NOMO-1 (cell line): ENCODE measurements at regions not wholly inside any gene's neighbourhood (a gene's known extent, or its start where the extent isn't known, plus 50 kb on each side); places are given as distances from the start of the nearest gene placed in this dataset.

ENCODE experiments used
- DNase-seq, 2 experiments: peaks; one replicate each; lab custom pipeline; 2025; ENCODE audit not compliant: unreplicated experiment in 2 of 2; lab: John Stamatoyannopoulos, UW

DNA sequence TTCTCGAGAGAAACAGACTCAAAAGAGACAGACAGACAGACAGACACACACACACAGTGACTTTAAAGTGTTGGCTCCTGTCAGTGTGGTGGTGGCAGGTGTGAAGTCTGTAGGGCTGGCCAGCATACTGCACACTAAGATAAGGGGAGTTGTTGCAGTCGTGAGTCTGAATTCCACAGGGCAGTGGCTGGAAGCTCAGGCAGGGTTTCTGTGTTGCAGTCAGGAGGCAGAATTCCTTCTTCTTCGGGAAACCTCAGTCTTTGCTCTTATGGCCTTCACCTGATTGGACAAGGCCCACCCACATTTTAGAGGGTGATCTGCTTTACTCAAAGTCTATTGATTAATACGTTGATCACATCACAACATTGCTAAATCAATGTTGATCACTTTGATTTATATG lies 478.4 kb upstream of the HS6ST1 start:
- no peak for DNase-seq

DNA sequence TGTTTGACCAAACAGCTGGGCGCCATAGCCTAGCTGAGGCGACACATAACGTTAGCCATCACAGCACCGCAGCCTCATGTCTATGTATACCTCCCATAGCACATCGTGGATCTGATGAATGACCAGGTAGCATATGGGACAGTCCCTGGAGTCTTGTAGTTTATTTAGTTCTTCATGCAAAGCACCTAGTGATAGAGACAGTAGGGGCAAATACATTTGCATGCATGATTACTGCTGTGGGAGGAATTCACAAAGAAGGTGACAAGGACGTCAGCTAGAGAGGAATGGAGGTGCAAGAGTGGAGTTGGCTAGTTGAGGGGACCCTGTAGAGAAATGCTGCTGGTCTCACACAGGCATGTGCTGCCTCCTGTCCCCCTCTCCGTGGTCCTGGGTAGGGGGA lies 478.9 kb upstream of the HS6ST1 start:
- no peak for DNase-seq

DNA sequence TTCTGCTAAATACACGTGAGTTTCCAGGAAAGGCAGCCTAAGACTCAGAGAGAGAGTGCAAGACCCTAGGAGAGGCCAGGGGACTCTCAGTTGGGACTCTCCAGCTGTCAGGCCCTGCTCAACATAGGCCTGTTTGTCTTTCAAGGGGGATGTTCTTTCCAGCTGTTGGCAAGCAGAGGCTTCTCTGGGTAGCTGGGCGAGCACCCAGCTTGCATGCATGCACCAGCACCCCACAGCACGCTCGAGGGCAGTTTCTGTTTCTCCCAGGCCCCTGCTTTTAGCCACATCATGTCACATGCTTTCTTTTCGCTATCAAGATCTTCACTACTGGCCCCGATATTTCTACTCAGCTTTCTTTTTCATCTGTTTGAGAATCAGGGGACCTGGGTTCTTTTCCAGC lies 479.3 kb upstream of the HS6ST1 start:
- DNase-seq, result no peak

DNA sequence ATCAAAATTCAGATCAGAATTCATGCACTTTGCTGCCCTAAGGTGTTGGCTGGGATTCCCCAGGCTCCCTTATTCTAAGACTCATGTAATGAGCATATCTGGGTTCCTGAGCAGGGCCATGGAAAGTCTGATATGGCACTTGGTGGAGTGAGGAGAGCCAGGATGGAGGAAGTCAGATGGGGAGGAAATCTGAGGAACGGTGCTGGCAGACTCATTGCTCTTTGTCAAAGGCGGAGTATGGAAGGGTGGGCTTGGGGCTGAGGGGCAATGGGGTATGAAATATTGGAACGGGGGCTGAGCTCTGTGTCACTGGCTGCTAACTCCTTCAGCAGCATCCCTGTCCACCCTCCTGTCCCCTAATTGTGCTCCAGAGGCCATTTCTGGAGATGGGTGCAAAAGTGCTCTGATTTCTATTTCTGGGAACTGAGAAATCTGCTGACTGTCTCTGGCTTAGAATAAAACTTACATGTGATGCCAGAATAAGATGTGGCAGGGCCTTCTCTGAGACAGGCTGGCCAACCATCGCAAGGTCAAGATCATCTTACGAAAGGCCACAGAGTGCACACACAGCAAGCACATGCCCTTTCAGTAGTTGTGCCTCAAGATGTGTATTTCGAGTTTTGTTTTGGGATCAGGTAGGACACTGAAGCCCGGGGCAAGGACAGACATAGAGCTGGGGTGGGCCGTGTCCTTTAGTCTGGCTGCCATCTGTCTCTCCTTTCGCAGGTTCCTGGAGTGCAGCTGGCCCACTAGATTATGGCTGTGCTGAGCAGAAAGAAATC lies 480.0 kb upstream of the HS6ST1 start:
- no peak for DNase-seq

DNA sequence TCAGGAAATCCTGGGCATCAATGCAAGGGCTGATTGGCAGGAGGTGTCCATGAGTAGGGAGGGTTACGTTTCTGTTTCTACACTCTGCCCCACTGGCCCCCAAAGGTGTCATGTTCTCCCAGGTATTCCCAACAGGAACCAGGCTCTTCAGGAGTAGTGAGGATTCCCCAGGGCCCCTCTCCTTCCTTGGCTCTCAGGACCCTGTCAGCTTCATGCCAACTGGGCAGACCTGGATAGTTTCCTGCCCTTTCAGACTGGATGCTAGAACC lies 480.6 kb upstream of the HS6ST1 start:
- no peak for DNase-seq

DNA sequence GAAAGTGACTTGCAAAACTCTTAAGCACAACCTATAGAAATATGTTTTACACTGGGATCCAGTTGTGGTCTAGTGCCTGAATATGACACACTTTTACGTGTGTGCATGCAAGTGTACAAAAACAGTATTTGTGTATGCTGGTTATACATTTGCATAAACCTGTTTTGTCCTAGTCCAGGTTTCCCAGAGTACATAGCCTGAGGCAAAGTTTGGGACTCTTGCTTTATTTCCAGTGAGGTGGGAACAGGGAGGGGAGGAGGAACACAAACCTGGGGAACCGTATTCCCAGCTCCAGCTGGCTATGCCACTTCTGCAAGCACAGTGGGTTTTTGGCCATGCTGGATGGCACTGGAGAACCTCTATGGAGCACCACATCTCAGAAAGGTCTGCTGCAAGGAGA lies 481.1 kb upstream of the HS6ST1 start:
- DNase-seq, result no peak

DNA sequence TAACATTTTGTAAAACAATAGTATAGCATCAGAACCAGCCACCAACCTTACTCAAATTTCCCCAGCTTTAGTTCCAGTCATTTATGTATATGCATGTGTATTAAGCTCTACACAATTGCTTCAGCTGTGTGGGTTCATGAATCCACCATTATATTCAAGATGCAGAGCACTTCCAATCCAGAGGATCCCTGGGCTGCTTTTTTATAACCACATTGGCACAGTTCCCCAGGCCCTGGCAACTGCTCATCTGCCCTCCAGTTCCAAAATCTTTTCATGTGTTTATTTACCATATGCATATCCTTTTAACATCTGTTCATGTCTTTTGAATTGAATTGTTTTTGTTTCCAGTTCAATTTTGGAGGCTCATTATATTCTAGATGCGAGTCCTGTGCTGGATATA lies 482.9 kb upstream of the HS6ST1 start:
- no peak for DNase-seq

DNA sequence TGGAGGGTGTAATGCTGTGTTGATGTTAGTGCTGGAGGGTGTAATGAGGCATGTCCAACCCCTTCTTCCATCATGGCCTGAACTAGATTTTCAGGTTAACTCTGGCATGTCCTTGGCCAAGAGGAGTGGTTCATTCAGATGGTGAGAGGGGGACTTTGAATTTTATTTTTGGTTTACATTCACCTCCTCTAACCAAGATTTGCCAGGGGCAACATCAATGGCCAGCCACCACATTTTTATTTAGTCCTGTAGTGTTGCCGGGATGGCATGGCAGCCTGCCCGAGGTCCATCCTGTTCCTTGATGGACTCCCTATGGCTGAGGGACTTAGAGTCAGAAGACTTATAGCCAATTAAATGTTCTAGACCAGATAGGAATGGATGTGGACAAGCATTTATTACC lies 484.6 kb upstream of the HS6ST1 start:
- no peak for DNase-seq

DNA sequence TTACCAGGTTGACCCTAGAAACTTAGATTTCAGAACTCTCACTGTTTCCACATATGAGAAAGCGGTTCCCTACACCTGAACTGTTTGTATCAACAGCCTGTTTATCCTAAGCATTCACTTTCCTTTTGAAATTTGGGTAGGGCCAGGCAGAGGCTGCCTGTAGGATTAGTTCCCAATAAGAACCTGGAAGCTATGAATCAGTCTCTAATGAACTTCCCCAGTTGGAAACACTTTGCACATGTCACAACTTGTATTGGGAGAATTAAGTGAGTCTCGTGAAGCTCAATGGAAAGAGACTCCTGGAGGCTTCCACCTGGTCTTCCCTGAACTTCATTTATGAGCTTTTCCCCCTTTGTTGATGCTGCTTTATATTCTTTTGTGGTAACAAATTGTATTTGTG lies 486.6 kb upstream of the HS6ST1 start:
- no peak for DNase-seq

DNA sequence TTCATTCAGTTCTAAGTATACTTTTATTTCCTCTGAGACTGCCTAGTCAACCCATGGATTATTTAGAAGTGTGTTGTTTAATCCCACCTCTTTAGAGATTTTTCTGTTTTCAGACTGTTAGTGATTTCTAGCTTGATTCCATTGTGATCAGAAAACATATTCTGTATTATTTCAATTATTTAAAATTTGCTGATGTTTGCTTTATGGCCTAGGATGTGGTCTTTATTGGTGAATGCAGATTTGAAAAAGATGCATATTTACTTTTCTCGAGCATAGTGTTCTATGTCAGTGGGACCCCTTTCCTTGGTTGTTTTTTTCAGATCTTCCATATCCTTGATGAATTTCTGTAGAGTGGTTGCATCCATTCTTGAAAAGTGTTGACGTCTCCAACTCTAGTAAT lies 487.2 kb upstream of the HS6ST1 start:
- no peak for DNase-seq

DNA sequence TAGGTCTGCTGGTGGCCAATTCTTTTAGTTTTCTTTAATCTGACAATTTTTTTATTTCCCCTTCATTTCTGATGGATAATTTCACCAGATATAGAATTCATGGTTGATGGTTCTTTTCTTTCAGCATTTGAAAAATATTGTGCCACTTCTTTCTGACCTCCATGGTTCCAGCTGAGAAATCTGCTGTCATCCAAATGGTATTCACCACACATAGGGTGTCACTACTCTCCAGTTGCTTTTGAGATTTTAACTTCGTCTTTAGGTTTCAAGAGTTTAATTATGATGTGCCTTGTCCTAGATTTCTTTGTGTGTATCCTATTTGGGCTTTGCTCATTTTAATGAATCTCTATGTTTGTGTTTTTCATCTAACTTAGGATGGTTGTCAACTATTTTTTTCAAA lies 488.6 kb upstream of the HS6ST1 start:
- no peak for DNase-seq

DNA sequence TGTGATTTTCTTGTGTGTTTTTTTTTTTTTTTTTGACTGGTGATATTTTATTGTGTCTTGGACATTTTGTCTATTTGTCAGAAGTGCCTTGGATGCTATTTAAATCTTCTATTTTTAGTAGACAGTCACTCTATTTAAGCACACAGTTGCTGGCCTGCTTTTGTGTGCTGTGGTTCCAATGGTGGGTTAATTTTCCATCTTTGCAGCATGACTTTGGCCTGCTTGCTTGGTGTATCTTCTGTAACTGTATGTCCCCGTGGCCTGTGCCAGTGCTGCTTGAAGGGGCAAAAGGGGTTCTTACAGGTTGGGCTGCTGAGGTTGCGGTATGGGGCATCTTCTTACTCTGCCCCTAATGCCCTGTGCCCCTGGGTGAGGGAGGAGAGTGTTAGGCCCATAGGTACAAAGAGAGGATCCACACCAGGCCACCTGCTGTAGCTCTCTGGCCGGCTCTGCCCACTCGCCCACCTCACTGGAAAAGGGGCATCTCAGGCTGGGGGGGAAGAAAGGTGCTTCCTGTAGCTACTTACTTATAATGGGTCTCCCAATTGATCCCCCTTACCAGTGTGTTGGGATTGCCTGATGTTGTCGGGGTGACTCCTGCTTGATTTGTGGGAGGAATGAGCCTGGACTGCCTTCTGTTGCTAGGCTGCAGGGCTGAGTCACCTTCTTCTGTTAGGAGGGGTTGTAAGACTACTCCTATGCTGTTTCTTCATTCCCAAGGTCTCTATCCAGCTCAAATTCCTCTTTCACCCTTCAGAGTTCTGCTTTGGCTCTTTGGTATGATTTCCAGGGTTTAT lies 490.0 kb upstream of the HS6ST1 start:
- no peak for DNase-seq

DNA sequence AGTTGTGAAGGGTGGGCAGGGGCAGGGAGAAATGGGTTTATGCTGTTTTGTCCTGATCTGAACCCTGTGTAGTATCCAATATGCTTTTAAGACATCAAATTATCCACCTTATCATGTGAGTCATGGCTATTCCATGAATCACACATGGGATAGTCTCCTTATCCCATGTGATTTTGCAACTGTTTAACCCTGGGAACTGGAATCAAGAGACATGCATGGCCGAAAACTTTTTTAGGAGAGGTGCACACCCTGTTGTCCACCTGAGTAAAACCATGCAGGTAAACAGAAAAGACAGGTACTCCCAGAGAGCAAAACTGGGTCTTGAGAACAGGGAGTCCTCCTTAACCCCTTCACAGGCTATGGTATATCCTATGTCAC lies 490.6 kb upstream of the HS6ST1 start:
- no peak for DNase-seq

DNA sequence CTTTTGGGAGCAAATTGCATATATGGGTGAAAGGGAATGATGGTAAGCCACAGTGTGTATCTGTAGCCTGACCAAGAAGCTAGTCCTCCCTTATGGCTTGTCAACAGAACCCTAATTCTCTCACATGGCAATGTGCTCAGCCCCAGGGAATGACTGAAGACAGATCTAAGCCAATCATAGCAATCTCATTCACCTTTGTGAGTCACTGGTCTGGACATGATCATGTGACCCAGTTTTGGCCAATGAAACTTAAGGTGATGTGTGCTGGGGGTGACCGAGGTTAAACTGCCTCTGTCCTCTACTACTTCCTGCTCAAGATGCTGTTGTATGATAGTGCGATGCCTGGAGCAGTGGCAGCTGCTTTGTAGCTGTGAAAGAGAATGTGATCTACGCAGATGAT lies 491.2 kb upstream of the HS6ST1 start:
- no peak for DNase-seq

DNA sequence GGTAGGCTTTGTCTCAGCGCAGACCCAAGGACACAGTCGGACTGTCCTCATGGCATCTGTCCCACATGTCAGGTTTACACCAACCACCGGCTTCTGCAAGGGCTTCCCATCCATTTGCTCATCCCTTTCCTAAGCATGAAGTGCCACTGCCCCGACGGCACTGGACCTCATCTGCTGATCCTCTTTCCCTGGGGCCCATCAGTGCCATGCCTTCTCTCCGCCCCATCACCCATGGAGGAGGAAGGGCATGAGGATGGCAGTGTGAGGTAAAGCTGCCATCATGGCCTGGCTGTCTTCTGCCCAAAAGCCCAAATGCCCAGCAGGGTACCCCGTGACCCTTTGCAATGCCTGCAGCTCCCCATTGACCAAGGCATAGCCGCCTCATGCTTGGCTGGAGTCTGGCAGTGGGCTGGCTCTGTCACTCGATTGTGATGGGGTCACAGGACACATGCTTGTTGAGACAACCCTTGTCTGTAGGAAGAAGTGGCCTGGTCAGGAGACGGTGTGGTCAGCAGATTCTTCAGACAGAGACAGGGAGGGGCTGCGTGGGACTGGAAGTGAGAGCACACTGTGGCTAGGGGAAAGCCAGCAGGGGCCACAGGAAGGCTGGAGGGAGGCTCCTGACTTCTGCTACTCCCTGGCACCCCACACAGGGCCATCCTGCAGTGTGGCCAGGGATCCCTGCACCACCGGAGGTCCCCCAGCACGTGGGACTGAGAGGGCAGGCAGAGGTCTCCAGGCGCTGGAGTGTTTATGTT lies 493.7 kb upstream of the HS6ST1 start:
- no peak for DNase-seq

DNA sequence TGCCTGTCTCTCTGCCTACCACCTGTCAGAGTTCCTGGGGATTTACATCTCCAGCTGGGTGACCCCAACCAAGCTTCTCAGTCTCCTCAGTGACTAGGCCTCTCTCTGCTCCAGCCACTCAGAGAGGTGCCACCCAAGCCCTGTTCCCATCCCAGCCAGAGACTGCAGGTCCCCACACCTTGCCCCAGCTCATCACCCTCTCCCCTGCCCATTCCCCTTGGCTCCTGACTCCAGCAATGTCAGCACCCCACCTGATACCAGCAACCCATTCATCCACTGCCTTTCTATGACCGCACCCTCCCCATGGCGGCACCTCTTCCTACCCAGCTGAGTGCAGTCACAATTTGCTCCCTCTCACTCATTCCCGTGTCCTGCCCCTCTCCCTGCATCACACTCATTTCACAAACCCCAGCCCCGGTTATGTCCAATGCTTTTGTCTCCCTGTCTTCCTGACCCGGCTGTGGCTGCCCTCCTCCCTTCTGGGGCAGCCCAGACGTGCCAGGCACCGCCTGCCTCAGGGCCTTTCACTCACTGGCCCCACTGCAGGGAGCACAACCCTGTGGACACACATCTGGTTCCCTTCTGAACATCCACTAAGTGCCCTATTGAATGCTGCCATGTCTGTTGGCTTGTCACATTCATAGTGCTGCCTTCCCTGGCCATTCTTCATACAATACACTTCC lies 494.8 kb upstream of the HS6ST1 start:
- no peak for DNase-seq

DNA sequence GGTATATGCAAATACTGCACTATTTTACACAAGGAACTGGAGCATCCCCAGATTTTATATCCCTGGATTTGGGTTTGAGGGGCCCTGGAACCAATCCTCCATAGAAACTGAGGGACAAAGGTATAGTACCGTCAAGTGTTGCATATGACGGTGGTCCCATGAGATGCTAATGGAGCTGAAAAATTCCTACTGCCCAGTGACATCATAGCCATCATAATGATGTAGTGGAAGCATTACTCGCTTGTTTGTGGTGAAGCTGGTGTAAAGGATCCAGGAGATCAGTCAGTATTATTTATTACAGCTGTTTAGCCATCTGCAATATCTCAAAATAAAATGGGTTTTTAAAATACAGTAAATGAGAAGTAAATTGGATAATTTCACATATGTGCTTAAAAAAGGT lies 496.6 kb upstream of the HS6ST1 start:
- DNase-seq, result no peak

DNA sequence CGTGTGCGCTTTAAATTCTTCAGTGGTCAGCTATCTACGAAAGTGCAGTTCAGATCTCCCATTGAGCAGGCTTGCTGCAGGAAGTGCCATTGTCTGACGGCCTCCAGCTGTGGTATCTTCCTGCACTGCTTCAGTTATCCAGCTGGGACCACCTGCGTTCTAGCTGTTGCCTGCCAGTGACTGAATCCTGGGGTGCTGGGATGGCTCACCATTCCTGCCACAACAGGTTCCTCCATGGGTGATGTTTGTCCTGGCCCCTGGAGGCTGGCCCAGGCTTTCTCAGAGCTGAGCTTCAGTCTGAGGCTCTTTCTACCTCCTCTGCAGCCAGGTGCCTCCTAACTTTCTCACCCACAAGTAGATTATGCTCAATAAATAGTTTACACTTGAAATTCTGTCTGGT lies 498.5 kb upstream of the HS6ST1 start:
- no peak for DNase-seq

DNA sequence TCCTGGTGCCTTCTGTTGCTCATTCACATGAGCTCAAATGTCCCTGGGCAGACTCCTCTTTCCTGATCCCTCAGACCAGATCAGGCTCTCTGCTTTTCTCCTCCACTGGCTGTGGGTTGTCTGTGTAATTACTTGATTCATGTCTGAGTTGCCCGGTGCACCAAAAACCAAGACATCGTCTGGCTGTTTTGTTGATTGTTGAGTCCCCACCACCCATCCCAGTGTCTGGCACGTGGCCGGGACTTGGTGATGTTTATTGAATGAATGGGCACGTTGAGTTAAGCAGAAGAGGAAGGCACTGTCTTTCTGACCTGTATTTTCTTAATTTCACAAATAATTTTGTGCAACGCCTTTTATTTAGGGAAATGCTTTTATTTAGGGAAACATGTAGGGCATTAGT lies 499.1 kb upstream of the HS6ST1 start:
- no peak for DNase-seq

DNA sequence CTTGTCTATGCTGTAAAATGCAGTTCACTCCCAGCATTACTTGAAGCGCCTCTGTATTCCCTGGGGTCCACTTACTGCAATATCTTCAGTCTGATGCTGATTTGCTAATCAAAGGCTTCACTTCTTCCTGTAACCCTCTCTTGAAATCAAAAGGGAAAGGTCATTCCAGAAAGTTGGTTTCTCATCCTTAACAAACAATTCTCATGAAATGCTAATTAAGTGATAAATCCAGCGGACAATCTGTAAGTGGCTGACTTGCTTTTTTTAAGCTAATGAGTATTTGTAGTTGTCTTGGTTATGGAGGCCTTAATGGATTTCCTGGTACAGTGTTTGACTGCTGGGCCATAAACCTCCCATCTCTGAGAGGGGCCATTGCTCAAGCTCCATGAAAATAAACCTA lies 499.6 kb upstream of the HS6ST1 start:
- DNase-seq, result no peak

DNA sequence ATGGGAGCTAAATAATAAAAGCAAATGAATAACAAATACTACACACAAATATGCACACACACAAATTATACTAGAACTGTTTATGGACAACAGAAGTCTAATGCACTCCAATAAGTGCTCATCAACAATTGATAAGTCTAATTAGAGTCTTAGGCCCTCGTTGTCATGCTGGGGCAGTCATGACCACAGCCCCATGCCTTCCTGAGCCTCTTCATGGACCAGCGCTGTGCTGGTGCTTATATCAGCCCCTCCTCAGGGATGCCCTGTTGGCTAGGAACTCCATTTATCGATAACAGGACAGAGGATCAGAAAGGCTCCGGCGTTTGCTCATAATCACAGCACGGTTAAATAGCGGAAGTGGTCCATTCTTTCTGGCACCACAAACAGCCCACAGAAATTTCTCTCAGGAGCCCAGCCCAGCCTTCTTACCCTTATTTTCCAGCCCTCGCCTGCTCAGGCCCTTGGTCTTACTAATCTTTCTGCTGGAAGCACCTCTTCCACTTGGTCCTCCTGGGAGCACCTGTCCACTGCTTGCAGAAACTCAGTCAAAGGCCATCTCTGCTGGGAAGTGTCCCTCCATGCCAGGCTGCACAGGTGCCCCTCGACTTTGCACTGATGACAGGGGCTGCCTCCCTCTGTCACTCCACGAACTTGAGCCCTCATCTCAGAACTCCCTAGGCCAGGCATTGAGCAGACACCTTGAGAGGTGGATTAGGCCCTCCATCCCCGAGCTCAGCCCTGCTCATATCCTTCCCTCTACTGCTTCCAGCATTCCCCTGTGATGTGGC lies 500.2 kb upstream of the HS6ST1 start:
- DNase-seq, result no peak
